K562 (cell line): ENCODE measurements at regions not wholly inside any gene's neighbourhood (a gene's known extent, or its start where the extent isn't known, plus 50 kb on each side); places are given as distances from the start of the nearest gene placed in this dataset.

Source experiments
- ATAC-seq: fragments of 200-7000 bp; cut with Tn5 transposase; 3 replicates; pipeline ENCODE4 v1.9.1; 2020; ENCODE audit warnings: moderate library complexity
- BruUV-seq: library from RNA; stranded (reverse); fragments of 400-500 nt; replicated peaks from 2 replicates; lab custom pipeline; 2021; lab: Mats Ljungman, UMichigan
- CTCF ChIA-PET: fragments of 300-600 bp; formaldehyde crosslinking; extraction: SDS; loops from one replicate; lab custom pipeline; 2021; ENCODE audit warnings: low intra/inter-chr PET ratio; lab: Yijun Ruan, JAX
- POLR2A ChIA-PET: fragments of 300-600, 350-650 bp; sonication (Branson Sonifier 250); formaldehyde crosslinking; extraction: SDS; loops from one replicate; lab custom pipeline; 2021; ENCODE audit warnings: antibody characterized with exemption, inconsistent platforms; lab: Yijun Ruan, JAX
- DNase-seq, 4 experiments: peaks; one replicate each; pipeline versions ENCODE4 v3.0.0 to v3.0.0-alpha.2; 2011 to 2018; ENCODE audit warnings: low spot score in 3 of 4, mixed read lengths in 3 of 4; ENCODE audit errors: extremely low read depth in 1 of 4
- FAIRE-seq: peaks from 2 replicates; lab custom pipeline; 2011; peaks lifted over from hg19 to GRCh38; lab: Jason Lieb, UNC
- H2AFZ ChIP-seq: 2 replicates; pipeline ENCODE4 v1.6.0; 2011; ENCODE audit warnings: low read depth, low read length, control low read depth, inconsistent platforms
- H3K27ac ChIP-seq: fragments of 200-600 bp; 3 replicates; pipeline ENCODE4 v1.8.0; 2011; ENCODE audit warnings: low read depth, mild to moderate bottlenecking, control low read depth, inconsistent platforms, low read length, moderate library complexity, mixed read lengths; ENCODE audit errors: extremely low read depth
- H3K27me3 ChIP-seq, 2 experiments: fragments of 300-600 bp in 1 of 2; 2 replicates in 1 of 2; 3 replicates in 1 of 2; pipeline versions ENCODE4 v1.6.0 to v1.8.0; 2011; ENCODE audit warnings: inconsistent platforms in 2 of 2, low read length in 2 of 2, mild to moderate bottlenecking in 1 of 2, mixed read lengths in 1 of 2, moderate library complexity in 1 of 2; ENCODE audit not compliant: control insufficient read depth in 2 of 2, insufficient read depth in 2 of 2
- H3K36me3 ChIP-seq: fragments of 300-600 bp; 3 replicates; pipeline ENCODE4 v1.8.0; 2011; ENCODE audit warnings: mild to moderate bottlenecking, low read length, inconsistent platforms; ENCODE audit not compliant: control insufficient read depth, insufficient read depth
- H3K4me1 ChIP-seq, 2 experiments: fragments of 200-600 bp in 1 of 2; replicated peaks in 1 of 2; 2 replicates in 1 of 2; 3 replicates in 1 of 2; pipeline versions ENCODE4 v1.5.1 to v1.8.0; 2011; ENCODE audit warnings: inconsistent platforms in 2 of 2, low read length in 2 of 2, mild to moderate bottlenecking in 1 of 2, mixed read lengths in 1 of 2, moderate library complexity in 1 of 2; ENCODE audit not compliant: control insufficient read depth in 2 of 2, insufficient read depth in 2 of 2
- H3K4me2 ChIP-seq: 2 replicates; pipeline ENCODE4 v1.6.1; 2011; ENCODE audit warnings: low read length, control low read depth, inconsistent platforms, mixed read lengths; ENCODE audit not compliant: insufficient read depth
- H3K4me3 ChIP-seq: fragments of 200-600 bp; sonication (generic), shearing (Covaris generic); 2 replicates; pipeline ENCODE4 v1.5.1; 2016; ENCODE audit warnings: control low read depth, inconsistent platforms
- H3K79me2 ChIP-seq: fragments of 200-600 bp; 3 replicates; pipeline ENCODE4 v1.8.0; 2011; ENCODE audit warnings: low read length, inconsistent platforms; ENCODE audit not compliant: control insufficient read depth, insufficient read depth
- H3K9ac ChIP-seq, 2 experiments: 2 replicates each; pipeline versions ENCODE4 v1.6.0 to v1.6.1; 2011; ENCODE audit warnings: low read depth in 2 of 2, low read length in 2 of 2, control low read depth in 1 of 2, inconsistent platforms in 1 of 2, mild to moderate bottlenecking in 1 of 2, mixed read lengths in 1 of 2; ENCODE audit not compliant: insufficient read depth in 1 of 2
- H3K9me1 ChIP-seq: one replicate; pipeline ENCODE4 v1.6.0; 2011; ENCODE audit warnings: inconsistent platforms, mild to moderate bottlenecking, low read length, moderate library complexity; ENCODE audit not compliant: control insufficient read depth, insufficient read depth
- H3K9me3 ChIP-seq: replicated peaks from 2 replicates; pipeline ENCODE4 v1.5.1; 2011; ENCODE audit warnings: low read depth, low read length, inconsistent platforms; ENCODE audit not compliant: control insufficient read depth, insufficient read depth
- H4K20me1 ChIP-seq: replicated peaks from 2 replicates; pipeline ENCODE4 v1.6.1; 2011; ENCODE audit warnings: low read length, inconsistent platforms, mixed read lengths; ENCODE audit not compliant: control insufficient read depth, insufficient read depth
- CTCF ChIP-seq, 3 experiments: IDR thresholded peaks in 2 of 3; conservative IDR thresholded peaks in 1 of 3; 2 replicates each; pipeline ENCODE4 v1.5.1; 2011 to 2012; ENCODE audit warnings: low read length in 3 of 3, mild to moderate bottlenecking in 3 of 3, control low read depth in 2 of 3, improper control_type of control experiment in 1 of 3, inconsistent platforms in 1 of 3, low read depth in 1 of 3, mixed read lengths in 1 of 3, moderate library complexity in 1 of 3; ENCODE audit not compliant: insufficient read depth in 2 of 3
- MBD1 ChIP-seq: fragments of 250-450 bp; sonication (Bioruptor Pico); IDR thresholded peaks from 2 replicates; pipeline ENCODE4 v1.8.0; 2022; ENCODE audit warnings: inconsistent platforms
- WGBS: fragments of 100-300 bp; shearing (Covaris generic); methylation state at CpG from one replicate; pipeline ENCODE4 v1.1.6; 2016; ENCODE audit warnings: low coverage, mixed read lengths; ENCODE audit not compliant: insufficient coverage; ENCODE audit errors: missing lambda C conversion rate; 5-methylcytosine and 5-hydroxymethylcytosine counted together
- in situ Hi-C: fragments of 300-500 bp; cut with MboI; formaldehyde crosslinking; loops from 4 replicates; pipeline ENCODE4 v1.15.0; 2018; ENCODE audit warnings: inconsistent platforms, mixed read lengths
- intact Hi-C: fragments of 100-400 bp; cut with micrococcal nuclease; formaldehyde crosslinking; loops from 2 replicates; pipeline ENCODE4 v1.14.2; 2022

GRCh38 chr1:87501738-87502137 lies 173.1 kb downstream of the LMO4 start:
- Histone ChIP-seq H3K4me1 (no peaks in the 10 kb centered on the region), H3K36me3 (no peaks in the 10 kb centered on the region), H3K27me3 (no peaks in the 10 kb centered on the region), H3K9ac (no peak overlapping the region), H4K20me1 (no peaks in the 10 kb centered on the region), H3K4me3 (no peak overlapping the region), H3K9me3 (no peaks in the 10 kb centered on the region), H3K27ac (no peak overlapping the region), H3K9me1 (no peaks in the 10 kb centered on the region), H3K79me2 (no peaks in the 10 kb centered on the region), H2AFZ (no peak overlapping the region), H3K4me2 (no peak overlapping the region)
- FAIRE-seq (no peak), DNase-seq (peak in 1 of 4 experiments; percentile 2), ATAC-seq (no peak)
- whole genome bisulfite sequencing, result 0% methylated on average over 2 of the region's 2 CpGs
- POLR2A ChIA-PET, result no interaction called here
- TF ChIP-seq MBD1 (no peak), CTCF (IDR thresholded peaks at IDR 0.05 in 2 of 3, conservative IDR thresholded peaks at IDR 0.05 in 1 of 3; ENCODE audit: insufficient read depth in 2 of 3, low read depth in 1 of 3, low read length in 3 of 3) (0 out of 6 replicates have a peak, but pooled peaks of 1 of the 3 experiments have one; percentile 7)
- in situ Hi-C loops, result no loop called here
- no TSS peak for BruUV-seq
- intact Hi-C loops, result no loop called here
- CTCF ChIA-PET, result no interaction called here
